AG09309 (cell line): ENCODE measurements at regions not wholly inside any gene's neighbourhood (a gene's known extent, or its start where the extent isn't known, plus 50 kb on each side); places are given as distances from the start of the nearest gene placed in this dataset.

ENCODE experiments used
- DNase-seq: peaks from one replicate; pipeline ENCODE4 v3.0.0-alpha.2; 2010; ENCODE audit warnings: low read depth
- H3K4me3 ChIP-seq: 2 replicates; pipeline ENCODE4 v1.5.1; 2011; ENCODE audit warnings: mild to moderate bottlenecking, low read depth, low read length, moderate library complexity; ENCODE audit not compliant: control insufficient read depth
- CTCF ChIP-seq: IDR thresholded peaks from 2 replicates; pipeline ENCODE4 v1.5.1; 2011; ENCODE audit warnings: mild to moderate bottlenecking, low read depth, low read length, inconsistent platforms; ENCODE audit not compliant: insufficient read depth, control insufficient read depth; ENCODE audit errors: missing control alignments

- DNase-seq, result no peak
- H3K4me3 ChIP-seq, result no peak overlapping the region
- TF ChIP-seq CTCF, result no peak
These were observed 100.3 kb downstream of the LRIG3 start for GRCh38 chr12:58819985-58820384.
